PFSK-1 (cell line): ENCODE measurements at regions not wholly inside any gene's neighbourhood (a gene's known extent, or its start where the extent isn't known, plus 50 kb on each side); places are given as distances from the start of the nearest gene placed in this dataset.

Experiments
- FOXP2 ChIP-seq: optimal IDR thresholded peaks from 2 replicates; pipeline ENCODE3; 2011; ENCODE audit warnings: borderline replicate concordance, control low read depth, inconsistent platforms; ENCODE audit not compliant: insufficient read depth; ENCODE audit errors: extremely low read length, extremely low read depth
- POLR2AphosphoS5 ChIP-seq: IDR thresholded peaks from 2 replicates; pipeline ENCODE4 v1.6.1; 2012; ENCODE audit warnings: low read depth, mild to moderate bottlenecking, control low read depth, low read length, moderate library complexity
- SIN3A ChIP-seq: IDR thresholded peaks from 2 replicates; pipeline ENCODE4 v1.6.1; 2012; ENCODE audit warnings: mild to moderate bottlenecking, low read length, moderate library complexity, borderline replicate concordance; ENCODE audit not compliant: insufficient read depth
- TAF1 ChIP-seq: IDR thresholded peaks from 2 replicates; pipeline ENCODE4 v1.6.1; 2012; ENCODE audit warnings: low read length, control low read depth, borderline replicate concordance; ENCODE audit not compliant: insufficient read depth
- TF ChIP-seq, protein P1 (sequence below), 2 experiments: IDR thresholded peaks; 2 replicates each; pipeline versions ENCODE4 v1.6.1 to v1.8.0; 2011 to 2012; ENCODE audit warnings: low read depth in 2 of 2, low read length in 2 of 2, control low read depth in 1 of 2, inconsistent platforms in 1 of 2, mild to moderate bottlenecking in 1 of 2, moderate library complexity in 1 of 2; ENCODE audit not compliant: insufficient read depth in 1 of 2

DNA sequence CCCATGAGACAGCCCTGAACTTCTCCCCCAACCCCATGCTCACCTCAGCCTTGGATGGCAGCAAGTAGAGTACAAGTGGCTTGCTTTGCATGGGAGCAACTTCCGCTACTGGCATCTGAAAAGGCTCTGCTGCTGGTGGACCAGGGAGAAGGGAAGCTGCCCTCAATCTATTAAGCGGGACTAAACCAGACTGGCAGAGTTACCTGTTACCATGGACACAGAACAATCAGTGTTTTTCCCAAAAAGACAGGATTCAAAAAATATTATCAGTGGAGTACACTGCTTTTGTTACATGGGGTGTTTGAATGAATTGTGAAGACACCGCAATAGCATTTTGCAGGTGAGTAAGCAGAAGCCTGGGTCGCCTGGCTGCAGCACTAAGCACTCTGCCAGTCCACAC lies 631.4 kb upstream of the B3GAT1 start:
- no peak for TF ChIP-seq POLR2AphosphoS5
- no peak for TF ChIP-seq TAF1
- no peak for TF ChIP-seq SIN3A
- no peak for TF ChIP-seq FOXP2
- TF ChIP-seq, protein P1, sequence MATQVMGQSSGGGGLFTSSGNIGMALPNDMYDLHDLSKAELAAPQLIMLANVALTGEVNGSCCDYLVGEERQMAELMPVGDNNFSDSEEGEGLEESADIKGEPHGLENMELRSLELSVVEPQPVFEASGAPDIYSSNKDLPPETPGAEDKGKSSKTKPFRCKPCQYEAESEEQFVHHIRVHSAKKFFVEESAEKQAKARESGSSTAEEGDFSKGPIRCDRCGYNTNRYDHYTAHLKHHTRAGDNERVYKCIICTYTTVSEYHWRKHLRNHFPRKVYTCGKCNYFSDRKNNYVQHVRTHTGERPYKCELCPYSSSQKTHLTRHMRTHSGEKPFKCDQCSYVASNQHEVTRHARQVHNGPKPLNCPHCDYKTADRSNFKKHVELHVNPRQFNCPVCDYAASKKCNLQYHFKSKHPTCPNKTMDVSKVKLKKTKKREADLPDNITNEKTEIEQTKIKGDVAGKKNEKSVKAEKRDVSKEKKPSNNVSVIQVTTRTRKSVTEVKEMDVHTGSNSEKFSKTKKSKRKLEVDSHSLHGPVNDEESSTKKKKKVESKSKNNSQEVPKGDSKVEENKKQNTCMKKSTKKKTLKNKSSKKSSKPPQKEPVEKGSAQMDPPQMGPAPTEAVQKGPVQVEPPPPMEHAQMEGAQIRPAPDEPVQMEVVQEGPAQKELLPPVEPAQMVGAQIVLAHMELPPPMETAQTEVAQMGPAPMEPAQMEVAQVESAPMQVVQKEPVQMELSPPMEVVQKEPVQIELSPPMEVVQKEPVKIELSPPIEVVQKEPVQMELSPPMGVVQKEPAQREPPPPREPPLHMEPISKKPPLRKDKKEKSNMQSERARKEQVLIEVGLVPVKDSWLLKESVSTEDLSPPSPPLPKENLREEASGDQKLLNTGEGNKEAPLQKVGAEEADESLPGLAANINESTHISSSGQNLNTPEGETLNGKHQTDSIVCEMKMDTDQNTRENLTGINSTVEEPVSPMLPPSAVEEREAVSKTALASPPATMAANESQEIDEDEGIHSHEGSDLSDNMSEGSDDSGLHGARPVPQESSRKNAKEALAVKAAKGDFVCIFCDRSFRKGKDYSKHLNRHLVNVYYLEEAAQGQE (IDR thresholded peaks at IDR 0.05; ENCODE audit: insufficient read depth in 1 of 2, low read depth in 2 of 2, low read length in 2 of 2) = no peak

DNA sequence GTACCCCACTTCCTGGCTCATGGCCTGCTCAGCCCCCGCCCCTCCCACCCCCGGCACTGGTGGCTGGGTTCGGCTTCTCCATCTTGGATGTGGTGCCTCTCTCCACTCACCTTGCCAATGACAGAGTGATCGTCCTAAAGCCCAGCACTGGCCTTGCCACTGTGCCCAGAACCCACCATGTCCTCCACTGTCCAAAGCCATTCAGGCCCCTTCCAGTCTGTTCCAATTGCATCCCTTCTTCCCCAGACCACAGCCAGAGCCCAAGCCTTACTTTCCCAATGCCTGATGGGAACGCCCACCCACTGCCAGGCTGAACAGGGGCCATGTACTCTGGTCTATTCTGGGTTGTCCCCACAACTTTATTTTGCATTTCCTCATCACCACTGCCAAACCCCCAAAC lies 625.8 kb upstream of the B3GAT1 start:
- TF ChIP-seq FOXP2 (no peak), POLR2AphosphoS5 (no peak), TAF1 (no peak)

DNA sequence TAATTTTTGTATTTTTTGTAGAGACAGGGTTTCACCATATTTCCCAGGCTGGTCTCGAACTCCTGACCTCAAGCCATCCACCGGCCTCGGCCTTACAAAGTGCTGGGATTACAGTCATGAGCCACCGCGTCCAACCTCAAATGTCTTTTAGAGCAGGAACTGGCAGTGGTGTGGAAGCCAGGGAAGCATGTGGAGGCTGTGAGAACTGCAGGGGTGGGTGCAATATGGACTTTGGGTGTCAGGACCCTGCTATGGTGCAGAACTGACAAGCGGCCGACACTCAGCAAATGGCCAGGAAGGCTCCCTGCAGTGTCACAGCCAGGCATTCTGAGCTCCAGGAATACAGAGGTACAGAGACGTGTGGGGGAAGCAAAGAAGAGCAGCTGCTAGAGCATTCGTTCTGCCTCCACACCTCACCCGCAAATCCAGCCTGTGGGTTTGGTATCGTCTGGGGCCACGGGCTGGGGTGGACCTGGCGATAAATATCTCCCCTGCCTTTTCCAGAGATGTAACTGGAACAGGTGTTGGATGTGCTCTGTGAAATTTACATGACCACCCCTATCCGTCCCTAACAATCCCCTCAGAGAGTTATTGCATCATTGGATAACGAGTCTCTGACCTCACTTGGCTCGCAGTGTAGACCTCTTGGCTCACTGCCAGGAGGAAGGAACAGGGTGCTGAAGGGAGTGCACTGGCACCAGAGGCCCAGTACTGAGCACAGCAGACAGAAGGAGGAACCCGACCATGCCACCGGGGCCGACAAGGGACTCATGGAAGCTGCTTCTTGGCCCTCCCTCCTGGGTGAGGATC lies 624.7 kb upstream of the B3GAT1 start:
- no peak for TF ChIP-seq TAF1

DNA sequence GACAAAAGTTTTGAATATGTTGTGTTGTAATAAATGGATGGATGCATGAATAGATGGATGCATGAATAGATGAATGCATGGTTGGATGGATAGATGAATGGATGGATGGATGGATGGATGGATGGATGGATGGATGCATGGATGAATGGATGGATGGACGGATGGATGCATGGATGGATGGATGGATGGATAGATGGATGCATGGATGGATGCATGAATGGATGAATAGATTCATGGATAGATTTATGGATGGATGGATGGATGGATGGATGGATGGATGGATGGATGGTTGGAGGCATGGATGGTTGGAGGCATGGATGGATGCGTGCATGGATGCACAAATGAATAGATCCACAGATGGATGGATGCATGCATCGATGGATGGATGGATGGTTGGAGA lies 623.2 kb upstream of the B3GAT1 start:
- TF ChIP-seq TAF1 (no peak), FOXP2 (no peak), POLR2AphosphoS5 (no peak), SIN3A (no peak)
- TF ChIP-seq, protein P1 (IDR thresholded peaks at IDR 0.05; ENCODE audit: insufficient read depth in 1 of 2, low read depth in 2 of 2, low read length in 2 of 2) = no peak

DNA sequence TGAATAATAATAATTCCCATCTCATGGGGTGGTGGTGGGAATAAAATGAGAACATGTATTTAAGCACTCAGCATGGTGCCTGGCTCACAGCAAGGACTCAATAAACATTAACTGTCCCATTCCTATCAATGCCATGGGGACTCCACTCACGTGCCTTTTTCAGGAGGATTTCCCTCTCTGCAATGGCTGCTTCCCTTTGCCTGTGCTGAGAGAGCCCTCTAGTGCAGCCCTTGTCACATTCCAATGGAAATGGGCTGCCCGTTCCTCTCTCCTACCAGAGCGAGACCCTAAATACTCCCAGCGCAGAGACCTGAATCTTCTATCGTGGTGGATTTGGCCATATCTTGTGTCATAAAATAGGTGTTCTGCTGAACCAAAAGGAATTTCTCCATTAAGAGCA lies 621.5 kb upstream of the B3GAT1 start:
- TF ChIP-seq TAF1 = no peak
- TF ChIP-seq SIN3A = no peak
- TF ChIP-seq, protein P1 (IDR thresholded peaks at IDR 0.05; ENCODE audit: insufficient read depth in 1 of 2, low read depth in 2 of 2, low read length in 2 of 2) = no peak

DNA sequence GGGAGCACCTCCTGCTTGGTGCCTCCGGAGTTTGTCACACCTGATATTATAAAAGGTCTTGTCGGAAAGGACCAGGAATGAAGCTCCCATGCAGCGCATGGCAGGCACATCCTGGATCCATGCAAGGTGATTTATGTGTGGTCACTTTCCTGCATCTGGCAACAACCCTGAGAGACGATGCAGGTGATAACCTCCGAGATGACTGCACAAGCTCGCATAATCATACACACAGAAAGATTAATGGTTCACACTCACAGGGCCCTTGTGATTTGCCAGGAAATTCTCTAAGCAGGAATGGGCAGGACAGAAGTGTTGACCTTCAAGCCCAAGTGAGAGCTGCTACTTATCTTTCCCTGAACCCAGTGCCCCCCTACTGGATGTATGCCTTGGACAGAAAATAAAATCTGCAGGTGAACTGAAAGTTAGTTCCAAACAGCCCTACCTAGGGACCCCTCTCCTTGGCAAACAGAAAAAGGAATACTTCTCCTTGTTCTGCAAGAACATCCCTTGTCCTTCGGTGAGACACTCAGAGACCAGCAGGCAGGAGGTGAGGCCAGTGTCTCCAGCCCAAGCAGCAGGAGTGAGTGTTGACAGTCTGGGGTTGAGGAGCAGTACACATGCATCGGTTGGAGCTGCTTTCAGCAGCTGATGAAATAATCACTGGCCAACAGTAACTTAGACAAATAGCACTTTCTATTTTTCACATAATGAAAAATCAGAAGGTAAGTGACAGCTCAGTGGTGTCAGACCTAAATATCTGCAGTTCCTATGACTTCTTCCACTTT lies 619.4 kb upstream of the B3GAT1 start:
- TF ChIP-seq, protein P1 (IDR thresholded peaks at IDR 0.05; ENCODE audit: insufficient read depth in 1 of 2, low read depth in 2 of 2, low read length in 2 of 2) = no peak
- TF ChIP-seq FOXP2 (no peak), POLR2AphosphoS5 (no peak), TAF1 (no peak), SIN3A (no peak)
